Pancreas (tissue), 10 donors: ENCODE measurements at regions not wholly inside any gene's neighbourhood (a gene's known extent, or its start where the extent isn't known, plus 50 kb on each side); places are given as distances from the start of the nearest gene placed in this dataset.

ENCODE experiments used
- ATAC-seq, 4 donors: fragments of 200-7000 bp; cut with Tn5 transposase; one replicate each; pipeline versions ENCODE4 v1.8.0 to v1.9.1; 2020; ENCODE audit warnings: mild to moderate bottlenecking in 4 of 4, moderate library complexity in 4 of 4
- DNase-seq, 6 donors: peaks; one replicate each; pipeline ENCODE4 v3.0.0-alpha.2; 2020
- FAIRE-seq: peaks from 2 replicates; lab custom pipeline; 2012; peaks lifted over from hg19 to GRCh38; lab: Jason Lieb, UNC
- H3K27ac ChIP-seq, 4 donors: fragments of 200-600 bp; sonication (generic); 1 replicate in 3 of 4; 2 replicates in 1 of 4; pipeline versions ENCODE4 v1.5.0 to v1.8.0; 2020
- H3K27me3 ChIP-seq, 4 donors: fragments of 200-600 bp; one replicate each; pipeline ENCODE4 v1.8.0; 2021
- H3K36me3 ChIP-seq, 3 donors: fragments of 200-600 bp; sonication (generic) in 1 of 3; one replicate each; pipeline versions ENCODE4 v1.5.0 to v1.8.0; 2020 to 2021
- H3K4me1 ChIP-seq, 3 donors: fragments of 200-600 bp; one replicate each; pipeline ENCODE4 v1.8.0; 2021
- H3K4me3 ChIP-seq, 4 donors: fragments of 200-600 bp; sonication (generic) in 2 of 4; one replicate each; pipeline versions ENCODE4 v1.5.0 to v1.8.0; 2020 to 2021
- H3K9me3 ChIP-seq, 4 donors: fragments of 200-600 bp; one replicate each; pipeline ENCODE4 v1.8.0; 2021
- CTCF ChIP-seq, 4 donors: fragments of 200-600 bp; sonication (generic) in 3 of 4; IDR thresholded peaks; one replicate each; pipeline versions ENCODE4 v1.5.0 to v1.8.0; 2021; ENCODE audit warnings: antibody characterized with exemption in 4 of 4
- WGBS, 2 donors: extraction: QIAGEN DNeasy Blood & Tissue Kit; methylation state at CpG; one replicate each; pipeline ENCODE4 v1.1.7; 2013; 5-methylcytosine and 5-hydroxymethylcytosine counted together
- intact Hi-C, 3 donors: fragments of 100-400 bp; cut with DNase I; formaldehyde crosslinking; loops; one replicate each; pipeline versions ENCODE4 v1.11.1 to v1.14.2; 2022
- donor health status: healthy with polysubstance abuse.
- donor health status: DM: no; HTN: no; CAD: no; lungs with moderate emphysema.
- donor health status: DM: no; HTN: no; CAD: no.
- donor health status: control.
- donor health status: control.
- donor health status: Bipolar disorder and iron deficiency.
- donor health status: DM: yes; HTN: yes; CAD: no.
- donor health status: DM: no; HTN: no; CAD: no.
- donor health status: DM: no; HTN: no; CAD: no.
- donor health status: DM: yes; HTN: yes; CAD: no.

DNA sequence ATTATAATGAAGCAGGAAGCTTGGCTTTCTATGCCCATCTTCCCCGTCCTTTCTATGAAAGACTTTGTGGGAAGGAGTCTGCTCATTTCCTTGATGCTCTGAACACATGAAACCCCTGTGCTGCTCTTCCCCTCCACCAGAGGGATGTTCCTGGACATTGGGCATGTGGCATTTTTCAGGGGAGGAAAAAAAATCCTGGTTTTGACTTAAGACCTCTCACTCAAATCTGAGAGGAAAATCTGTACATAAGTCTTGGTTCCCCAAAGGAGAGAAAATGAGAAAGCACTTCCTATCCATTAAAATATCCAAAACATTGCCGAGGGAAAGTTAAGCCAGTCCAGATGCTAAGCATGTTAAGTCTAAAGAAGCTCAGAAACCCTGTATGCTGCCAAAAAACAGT lies 393.0 kb downstream of the PAX1 start:
- FAIRE-seq (no peak), DNase-seq (no peak), ATAC-seq (no peak)
- no peaks in the 10 kb centered on the region for H3K9me3 ChIP-seq
- H3K4me1 ChIP-seq = no peaks in the 10 kb centered on the region
- no peaks in the 10 kb centered on the region for H3K27me3 ChIP-seq
- intact Hi-C loops = no loop called here
- 59 to 70% methylated on average over 2 of the region's 2 CpGs for WGBS, 2 donors
- no peak for TF ChIP-seq CTCF (IDR thresholded peaks at IDR 0.05)
- H3K4me3 ChIP-seq = no peak overlapping the region
- H3K36me3 ChIP-seq = no peaks in the 10 kb centered on the region
- no peak overlapping the region for H3K27ac ChIP-seq

DNA sequence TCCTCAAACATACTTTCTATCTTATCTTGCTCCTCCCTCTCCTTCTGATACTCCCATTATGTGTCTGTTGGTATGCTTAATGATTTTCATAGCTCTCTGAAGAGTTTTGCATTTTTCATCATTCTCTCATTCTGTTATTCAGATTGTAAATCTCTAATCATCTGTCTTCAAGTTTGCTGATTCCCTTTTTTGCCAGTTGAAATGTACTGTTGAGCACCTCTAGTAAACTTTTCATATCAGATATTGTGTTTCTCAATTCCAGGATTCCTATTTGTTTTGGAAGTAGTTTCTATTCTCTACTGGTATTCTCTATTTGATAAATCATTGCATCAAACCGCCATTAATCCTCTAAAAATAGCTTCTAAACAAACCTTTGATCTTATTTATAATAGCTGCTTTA lies 387.7 kb downstream of the PAX1 start:
- H3K27me3 ChIP-seq = no peaks in the 10 kb centered on the region
- H3K4me3 ChIP-seq = no peak overlapping the region
- no peak for TF ChIP-seq CTCF (IDR thresholded peaks at IDR 0.05)
- FAIRE-seq = no peak
- no peaks in the 10 kb centered on the region for H3K9me3 ChIP-seq
- no peak overlapping the region for H3K27ac ChIP-seq
- H3K4me1 ChIP-seq = no peaks in the 10 kb centered on the region
- H3K36me3 ChIP-seq = no peaks in the 10 kb centered on the region
- 18 to 22% methylated on average over 1 of the region's 1 CpG for WGBS, 2 donors
- intact Hi-C loops = no loop called here
- DNase-seq = no peak
- ATAC-seq = no peak

GRCh38 chr20:22088882-22089281 lies 383.4 kb downstream of the PAX1 start:
- no peak overlapping the region for H3K27ac ChIP-seq
- intact Hi-C loops = no loop called here
- no peak overlapping the region for H3K4me3 ChIP-seq
- H3K36me3 ChIP-seq = no peaks in the 10 kb centered on the region
- ATAC-seq (no peak), FAIRE-seq (no peak), DNase-seq (no peak)
- no peak for TF ChIP-seq CTCF (IDR thresholded peaks at IDR 0.05)
- H3K4me1 ChIP-seq = no peaks in the 10 kb centered on the region
- no peaks in the 10 kb centered on the region for H3K9me3 ChIP-seq
- no peaks in the 10 kb centered on the region for H3K27me3 ChIP-seq
- WGBS, 2 donors = 63 to 74% methylated on average over 4 of the region's 4 CpGs

DNA sequence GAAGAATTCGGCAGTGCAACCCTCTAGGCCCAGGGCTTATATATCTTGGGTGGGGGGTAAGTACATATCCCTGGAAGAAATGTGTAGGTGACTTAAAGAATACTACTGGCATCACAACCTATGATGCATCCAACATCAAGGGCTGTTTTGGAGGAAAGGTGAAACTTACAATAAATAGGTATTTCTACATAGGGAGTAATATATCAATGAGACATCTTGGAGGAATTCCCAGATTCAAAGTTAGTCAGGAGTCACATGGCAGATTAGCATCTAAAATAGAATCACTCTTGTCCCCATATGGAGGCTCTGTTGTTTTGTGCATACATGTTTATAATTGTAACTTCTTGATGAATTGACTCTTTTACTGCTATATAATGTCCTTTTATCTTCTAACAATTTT lies 375.5 kb downstream of the PAX1 start:
- no peaks in the 10 kb centered on the region for H3K9me3 ChIP-seq
- intact Hi-C loops = no loop called here
- 29 to 36% methylated on average over 1 of the region's 1 CpG for WGBS, 2 donors
- no peak overlapping the region for H3K4me3 ChIP-seq
- TF ChIP-seq CTCF (IDR thresholded peaks at IDR 0.05) = no peak
- FAIRE-seq (no peak), DNase-seq (no peak), ATAC-seq (no peak)
- H3K27ac ChIP-seq = no peak overlapping the region
- peaks cover 0 to 6% (median 0%) of the 10 kb centered on the region in 4 donors for H3K27me3 ChIP-seq
- H3K36me3 ChIP-seq = no peaks in the 10 kb centered on the region
- no peaks in the 10 kb centered on the region for H3K4me1 ChIP-seq

DNA sequence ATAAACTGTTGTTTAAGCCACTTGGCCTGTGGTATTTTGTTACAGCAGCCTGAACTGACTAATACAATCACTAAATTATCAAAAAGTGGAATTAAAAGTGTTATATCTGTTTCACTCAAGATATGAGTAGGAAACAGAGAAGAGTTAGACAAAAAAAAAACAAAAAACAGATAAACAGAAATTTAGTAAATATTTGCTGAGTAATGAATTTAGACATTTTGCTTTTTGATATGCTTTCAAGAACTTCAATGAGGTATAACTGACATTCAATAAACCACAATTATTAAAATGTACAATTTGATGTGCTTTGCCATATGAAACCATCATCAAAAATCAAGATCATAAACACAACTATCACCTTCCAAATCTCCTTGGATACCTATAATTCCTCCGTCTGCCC lies 369.2 kb downstream of the PAX1 start:
- no peak for TF ChIP-seq CTCF (IDR thresholded peaks at IDR 0.05)
- 54 to 72% methylated on average over 1 of the region's 1 CpG for WGBS, 2 donors
- intact Hi-C loops = no loop called here
- H3K36me3 ChIP-seq = no peaks in the 10 kb centered on the region
- H3K4me1 ChIP-seq = no peaks in the 10 kb centered on the region
- H3K9me3 ChIP-seq = no peaks in the 10 kb centered on the region
- no peak overlapping the region for H3K4me3 ChIP-seq
- ATAC-seq = no peak
- FAIRE-seq = no peak
- no peak overlapping the region for H3K27ac ChIP-seq
- peaks cover 0 to 6% (median 0%) of the 10 kb centered on the region in 4 donors for H3K27me3 ChIP-seq
- no peak for DNase-seq
